Gastroesophageal sphincter (tissue), 4 donors: ENCODE measurements at regions not wholly inside any gene's neighbourhood (a gene's known extent, or its start where the extent isn't known, plus 50 kb on each side); places are given as distances from the start of the nearest gene placed in this dataset.
A peak's percentile ranks its signal among the peaks of the same experiment; 100 is the strongest.

ENCODE experiments used
- ATAC-seq: fragments of 150-250 bp; one replicate; pipeline ENCODE4 v1.9.1; 2016; ENCODE audit warnings: mild to moderate bottlenecking, moderate library complexity
- H3K27ac ChIP-seq, 4 donors: fragments of 200-600 bp; sonication (generic) in 3 of 4; 1 replicate in 3 of 4; 2 replicates in 1 of 4; pipeline ENCODE4 v1.5.1; 2016 to 2019
- H3K27me3 ChIP-seq: fragments of 200-600 bp; sonication (generic); one replicate; pipeline ENCODE4 v1.5.1; 2019
- H3K36me3 ChIP-seq, 2 donors: fragments of 200-600 bp; sonication (generic); one replicate each; pipeline ENCODE4 v1.5.1; 2019; ENCODE audit warnings: control low read depth in 1 of 2
- H3K4me1 ChIP-seq, 3 donors: fragments of 200-600 bp; sonication (generic); 1 replicate in 2 of 3; 2 replicates in 1 of 3; pipeline ENCODE4 v1.5.1; 2016 to 2019; ENCODE audit warnings: control low read depth in 2 of 3
- H3K4me3 ChIP-seq, 2 donors: fragments of 200-600 bp; sonication (generic); one replicate each; pipeline ENCODE4 v1.5.1; 2019; ENCODE audit warnings: mild to moderate bottlenecking in 1 of 2, moderate library complexity in 1 of 2
- H3K9me3 ChIP-seq, 3 donors: fragments of 200-600 bp; sonication (generic); one replicate each; pipeline ENCODE4 v1.5.1; 2017 to 2019; ENCODE audit warnings: control low read depth in 2 of 3
- CTCF ChIP-seq, 4 experiments: fragments of 200-600 bp in 2 of 4; fragments of 450-650 bp in 2 of 4; sonication (generic) in 1 of 4; IDR thresholded peaks; one replicate each; pipeline ENCODE4 v1.5.1; 2017 to 2019; ENCODE audit warnings: antibody characterized with exemption in 4 of 4, mild to moderate bottlenecking in 2 of 4, moderate library complexity in 2 of 4
- EP300 ChIP-seq: sonication (generic); formaldehyde crosslinking; IDR thresholded peaks from one replicate; pipeline ENCODE4 v1.6.1; 2017; ENCODE audit warnings: antibody characterized with exemption, mild to moderate bottlenecking
- POLR2A ChIP-seq, 2 donors: fragments of 450-650 bp; IDR thresholded peaks; one replicate each; pipeline ENCODE4 v1.6.1; 2017; ENCODE audit warnings: antibody characterized with exemption in 2 of 2, mild to moderate bottlenecking in 2 of 2, moderate library complexity in 1 of 2
- POLR2AphosphoS5 ChIP-seq: sonication (generic); formaldehyde crosslinking; IDR thresholded peaks from one replicate; pipeline ENCODE4 v1.6.1; 2017; ENCODE audit warnings: antibody characterized with exemption
- WGBS, 2 donors: methylation state at CpG; one replicate each; pipeline ENCODE4 v1.1.5; 2018; ENCODE audit warnings: low coverage in 1 of 2; 5-methylcytosine and 5-hydroxymethylcytosine counted together

GRCh38 chr1:204806943-204807687 lies 63.5 kb upstream of the NFASC start:
- Histone ChIP-seq H3K9me3 (no peaks in the 10 kb centered on the region), H3K27ac (peak overlapping the region in 3 of 4 donors; percentile 31 to 69 (median 39)), H3K4me1 (peaks cover 0 to 24% (median 0%) of the 10 kb centered on the region in 3 donors), H3K36me3 (no peaks in the 10 kb centered on the region), H3K4me3 (peak overlapping the region; percentile 42 to 55), H3K27me3 (no peaks in the 10 kb centered on the region)
- WGBS, 2 donors, result 20% methylated on average over 1 of the region's 23 CpGs; no CpG with 5 or more reads in 1 of the 2 donors
- TF ChIP-seq CTCF (IDR thresholded peaks at IDR 0.05) (peak; percentile 75 to 94 (median 92)), EP300 (no peak), POLR2AphosphoS5 (no peak), POLR2A (IDR thresholded peaks at IDR 0.05) (no peak)
- peak; percentile 91 for ATAC-seq

- Histone ChIP-seq H3K9me3 (no peaks in the 10 kb centered on the region), H3K27me3 (no peaks in the 10 kb centered on the region), H3K36me3 (no peaks in the 10 kb centered on the region), H3K4me3 (no peak overlapping the region), H3K27ac (no peak overlapping the region), H3K4me1 (peaks cover 0 to 39% (median 0%) of the 10 kb centered on the region in 3 donors)
- no peak for ATAC-seq
- 100% methylated on average over 1 of the region's 1 CpG for WGBS, 2 donors
- no peak for TF ChIP-seq CTCF (IDR thresholded peaks at IDR 0.05)
- TF ChIP-seq POLR2A (IDR thresholded peaks at IDR 0.05), result no peak
- TF ChIP-seq EP300, result no peak
- no peak for TF ChIP-seq POLR2AphosphoS5
Observed at GRCh38 chr1:204809488-204809887, 61.2 kb upstream of the NFASC start.

DNA sequence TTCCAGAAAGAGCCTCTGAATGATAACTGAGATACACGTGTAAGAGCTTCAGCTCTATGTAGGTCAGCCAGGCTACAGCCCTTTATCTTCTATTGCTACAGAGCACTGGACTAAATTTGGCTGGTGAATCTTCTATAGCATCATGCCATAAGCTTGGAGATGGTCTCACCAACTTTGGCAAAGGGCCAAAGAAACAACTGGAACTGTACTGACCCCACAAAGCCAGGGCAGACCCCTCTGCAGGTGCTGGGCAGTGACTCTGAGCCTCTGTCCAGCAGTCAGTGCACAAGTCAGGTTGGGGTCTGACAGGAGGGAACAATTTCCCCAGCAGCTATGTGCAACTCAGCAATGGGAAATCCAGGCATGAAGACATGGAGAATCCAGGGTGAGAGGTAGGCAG lies 57.8 kb upstream of the NFASC start:
- ATAC-seq, result no peak
- peak overlapping the region in 1 of 4 donors; percentile 84 for H3K27ac ChIP-seq
- H3K36me3 ChIP-seq, result no peaks in the 10 kb centered on the region
- 50% methylated on average over 1 of the region's 1 CpG; no CpG with 5 or more reads in 1 of the 2 donors for WGBS, 2 donors
- H3K4me3 ChIP-seq, result no peak overlapping the region
- TF ChIP-seq POLR2A (IDR thresholded peaks at IDR 0.05), result no peak
- no peak for TF ChIP-seq CTCF (IDR thresholded peaks at IDR 0.05)
- no peak for TF ChIP-seq POLR2AphosphoS5
- TF ChIP-seq EP300, result no peak
- peaks cover 0 to 34% (median 5%) of the 10 kb centered on the region in 3 donors for H3K4me1 ChIP-seq
- no peaks in the 10 kb centered on the region for H3K27me3 ChIP-seq
- H3K9me3 ChIP-seq, result no peaks in the 10 kb centered on the region

DNA sequence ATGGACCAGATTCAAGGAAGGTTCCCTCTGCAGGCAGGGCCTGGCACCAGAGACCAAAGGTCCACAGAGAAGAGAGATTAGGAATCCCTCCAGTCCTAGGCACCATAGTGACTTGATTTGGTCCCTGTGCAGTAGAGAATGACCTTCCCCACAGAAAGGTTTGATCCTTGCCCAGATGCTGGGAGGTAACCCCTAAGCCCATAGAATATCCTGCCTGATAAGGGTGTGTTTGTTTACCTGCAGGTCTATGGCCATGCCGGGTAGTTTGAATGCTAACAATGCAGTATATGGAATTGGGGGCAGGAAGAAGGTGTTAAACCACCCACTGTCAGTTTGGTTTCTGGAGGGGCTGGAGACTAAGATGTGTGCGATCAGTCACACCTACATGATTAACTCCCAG lies 57.1 kb upstream of the NFASC start:
- Histone ChIP-seq H3K4me3 (no peak overlapping the region), H3K27me3 (no peaks in the 10 kb centered on the region), H3K9me3 (no peaks in the 10 kb centered on the region), H3K27ac (peak overlapping the region in 3 of 4 donors; percentile 72 to 84 (median 78)), H3K36me3 (no peaks in the 10 kb centered on the region), H3K4me1 (peaks cover 0 to 27% (median 5%) of the 10 kb centered on the region in 3 donors)
- TF ChIP-seq POLR2A (IDR thresholded peaks at IDR 0.05) (no peak), POLR2AphosphoS5 (no peak), EP300 (no peak), CTCF (IDR thresholded peaks at IDR 0.05) (no peak)
- 83% methylated on average over 2 of the region's 2 CpGs; no CpG with 5 or more reads in 1 of the 2 donors for WGBS, 2 donors
- no peak for ATAC-seq
